HG02798 (cell line): ENCODE measurements at regions not wholly inside any gene's neighbourhood (a gene's known extent, or its start where the extent isn't known, plus 50 kb on each side); places are given as distances from the start of the nearest gene placed in this dataset.
A peak's percentile ranks its signal among the peaks of the same experiment; 100 is the strongest.

Experiments
- ATAC-seq: cut with Tn5 transposase; IDR thresholded peaks from one replicate; pipeline ENCODE4 v1.9.1; 2021; ENCODE audit warnings: mild to moderate bottlenecking; ENCODE audit not compliant: unreplicated experiment, poor library complexity

DNA sequence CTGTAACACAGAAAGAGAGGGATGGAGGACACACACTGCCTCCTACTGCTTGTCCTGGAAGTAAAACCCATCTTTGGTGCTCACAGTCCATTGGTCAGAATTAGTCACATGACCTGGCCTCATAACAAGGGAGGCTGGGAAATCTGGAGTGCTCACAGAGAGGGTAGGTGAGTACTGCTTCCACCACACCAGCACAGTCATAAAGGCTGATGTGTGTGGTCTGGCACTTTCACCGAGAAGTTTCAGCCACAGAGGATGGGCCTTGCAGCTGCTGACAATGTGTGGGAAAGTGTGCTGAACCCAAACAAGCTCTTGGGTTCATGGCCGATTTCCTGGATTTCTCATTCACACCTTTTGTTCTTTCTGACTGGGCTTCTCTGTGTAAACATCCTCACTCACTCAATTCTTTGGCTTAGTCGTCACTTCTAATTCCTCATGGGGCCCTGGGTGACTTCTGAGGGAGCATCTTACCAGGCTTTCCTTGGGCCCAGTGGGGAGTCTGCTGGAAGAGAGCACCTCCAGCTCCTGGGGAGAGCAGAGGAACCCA is 100.7 kb downstream of the ASB7 start:
- peak; percentile 98 for ATAC-seq

DNA sequence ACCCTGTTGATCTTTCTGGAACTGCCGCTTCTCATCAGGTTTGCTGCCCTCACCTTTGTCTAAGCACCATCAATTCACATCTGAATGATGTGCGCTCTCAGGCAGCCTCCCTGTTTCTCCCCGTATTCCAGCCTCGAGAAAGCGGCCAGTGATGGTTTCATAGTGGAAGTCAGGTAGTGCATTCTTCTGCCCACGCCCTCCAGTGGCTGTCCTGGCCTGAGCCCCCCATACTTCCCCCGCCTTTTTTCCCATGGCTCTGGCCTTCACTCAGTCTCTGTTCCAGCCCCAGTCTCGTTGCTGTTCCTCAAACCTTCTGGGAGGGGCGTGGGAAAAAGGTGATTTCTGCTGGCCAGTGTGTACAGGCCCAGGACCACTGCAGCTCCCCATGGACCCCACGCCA is 101.3 kb downstream of the ASB7 start:
- no peak for ATAC-seq

DNA sequence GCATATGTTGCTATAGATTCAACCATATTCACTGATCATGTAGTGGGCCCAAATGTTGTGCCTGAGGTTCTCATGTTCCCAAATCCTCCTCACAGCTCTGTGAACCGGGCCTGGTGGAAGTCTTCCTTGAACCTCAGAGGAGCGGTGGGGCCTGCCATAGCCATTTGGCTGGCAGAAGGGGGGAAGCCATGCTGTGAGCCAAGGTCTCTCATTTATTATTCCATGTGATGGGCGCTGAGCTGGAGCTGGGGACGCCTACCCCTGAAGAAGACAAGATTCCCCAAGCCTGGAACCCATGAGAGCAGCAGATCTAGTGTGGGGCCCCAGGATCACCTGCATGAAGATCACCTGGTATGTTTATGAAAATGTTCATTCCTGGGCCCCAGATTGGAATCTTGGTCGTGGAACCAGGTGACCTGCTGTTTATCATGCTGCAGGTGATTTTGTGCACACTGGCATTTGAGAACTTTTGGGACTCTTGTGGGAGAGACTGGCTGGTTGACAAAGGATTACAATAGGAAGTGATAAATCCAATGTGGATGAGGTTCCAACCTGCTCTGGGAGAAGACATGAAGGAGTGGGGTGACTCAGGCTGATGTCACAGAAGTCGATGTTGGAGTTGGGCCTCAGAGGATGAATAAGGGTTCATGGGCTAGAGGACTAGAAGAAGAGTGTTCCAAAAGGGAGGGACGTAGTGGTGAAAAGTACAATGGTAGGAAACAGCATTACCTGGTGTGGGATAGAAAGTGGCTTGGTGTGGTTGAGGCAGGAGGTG is 102.1 kb downstream of the ASB7 start:
- no peak for ATAC-seq

DNA sequence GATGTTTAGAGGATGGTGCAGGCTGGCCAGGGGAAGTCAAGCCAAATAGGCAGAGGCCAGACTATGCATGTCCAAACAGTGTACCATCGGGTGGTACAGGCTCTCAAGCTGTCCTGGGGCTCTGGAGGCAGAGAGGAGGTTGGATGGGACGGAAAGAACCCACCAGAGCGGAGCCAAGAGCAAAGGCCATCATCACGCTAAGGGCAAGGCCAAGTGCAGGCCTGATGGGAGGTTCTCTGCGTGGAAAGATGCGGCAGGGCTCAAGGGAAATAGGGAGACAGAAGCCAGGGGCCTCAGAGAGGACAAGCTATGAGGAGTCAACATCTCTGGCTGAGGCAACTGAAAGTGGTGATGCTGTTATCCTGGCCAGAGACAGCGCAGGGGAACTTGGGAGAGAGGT is 102.7 kb downstream of the ASB7 start:
- no peak for ATAC-seq

DNA sequence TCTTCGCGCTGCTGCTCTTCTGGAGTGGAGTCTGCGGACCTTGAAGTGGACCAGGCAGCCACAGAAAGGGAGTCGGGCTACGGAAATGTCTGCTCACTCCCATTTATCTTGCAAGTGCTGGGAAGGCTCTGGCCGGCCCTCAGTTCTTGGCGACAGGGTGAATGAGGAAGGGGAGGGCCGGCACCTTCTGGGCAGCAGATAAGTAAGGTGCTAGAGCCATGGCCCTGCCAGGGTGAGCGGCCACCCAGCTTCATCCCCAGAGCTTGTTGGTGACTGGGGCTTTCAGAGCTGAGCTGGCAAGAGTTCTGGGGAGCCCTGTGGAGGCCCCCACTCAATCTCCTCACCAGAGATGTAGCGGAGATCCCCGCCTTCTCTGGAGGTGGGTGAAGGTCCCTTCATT is 103.5 kb downstream of the ASB7 start:
- ATAC-seq, result no peak

DNA sequence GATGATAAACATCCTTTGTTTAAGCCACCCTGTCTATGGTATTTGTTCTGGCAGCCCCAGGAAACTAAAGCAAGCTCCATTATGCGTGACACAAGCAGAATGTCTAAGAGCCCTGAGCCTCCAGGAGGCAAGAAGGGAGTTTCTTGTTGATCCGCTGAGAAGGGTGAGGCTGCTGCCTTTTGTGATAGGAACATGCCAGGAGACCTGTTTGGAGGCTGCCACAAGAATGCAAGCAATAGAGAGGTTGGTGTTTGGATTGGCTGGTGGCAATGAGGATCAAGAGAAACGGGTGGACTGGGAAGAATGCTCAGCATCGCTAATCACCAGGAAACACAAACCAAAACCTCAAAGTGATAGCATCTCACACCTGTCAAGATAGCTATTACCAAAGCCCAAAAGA is 104.8 kb downstream of the ASB7 start:
- ATAC-seq, result no peak

DNA sequence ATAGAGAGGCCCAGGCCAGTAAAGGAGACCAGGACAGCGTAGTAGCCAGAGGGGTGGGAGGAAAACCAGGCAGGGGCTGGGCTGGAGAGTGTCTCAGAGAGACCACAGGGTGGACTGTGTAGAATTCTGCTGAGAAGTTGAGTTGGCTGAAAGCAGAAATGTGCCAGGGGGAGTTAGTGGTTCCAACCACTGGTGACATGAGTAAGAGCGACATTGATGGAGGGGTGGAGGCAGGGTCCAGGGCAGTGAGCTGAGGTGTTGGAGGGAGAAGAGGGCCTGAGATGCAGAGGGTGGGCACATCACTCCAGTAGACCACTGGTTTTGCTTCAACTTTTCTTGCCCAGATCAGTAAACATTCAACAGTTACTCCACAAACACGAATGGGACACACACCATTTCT is 106.5 kb downstream of the ASB7 start:
- ATAC-seq, result no peak

DNA sequence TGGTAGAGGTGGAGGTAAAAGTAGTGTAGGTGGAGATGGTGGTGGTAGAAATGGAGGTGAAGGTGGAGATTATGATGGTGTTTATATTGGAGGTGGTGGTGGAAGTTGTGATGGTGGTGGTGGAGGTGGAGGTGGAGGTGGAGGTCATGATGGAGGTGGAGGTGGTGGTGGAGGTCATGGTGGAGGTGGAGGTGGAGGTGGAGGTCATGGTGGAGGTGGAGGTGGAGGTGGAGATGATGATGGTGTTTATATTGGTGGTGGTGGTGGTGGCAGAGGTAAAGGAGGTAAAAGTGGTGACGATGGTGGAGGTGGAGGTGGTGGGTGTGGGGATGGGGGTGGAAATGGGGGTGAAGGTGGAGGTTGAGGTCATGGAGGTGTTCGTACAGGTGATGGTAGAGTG is 107.8 kb downstream of the ASB7 start:
- no peak for ATAC-seq

DNA sequence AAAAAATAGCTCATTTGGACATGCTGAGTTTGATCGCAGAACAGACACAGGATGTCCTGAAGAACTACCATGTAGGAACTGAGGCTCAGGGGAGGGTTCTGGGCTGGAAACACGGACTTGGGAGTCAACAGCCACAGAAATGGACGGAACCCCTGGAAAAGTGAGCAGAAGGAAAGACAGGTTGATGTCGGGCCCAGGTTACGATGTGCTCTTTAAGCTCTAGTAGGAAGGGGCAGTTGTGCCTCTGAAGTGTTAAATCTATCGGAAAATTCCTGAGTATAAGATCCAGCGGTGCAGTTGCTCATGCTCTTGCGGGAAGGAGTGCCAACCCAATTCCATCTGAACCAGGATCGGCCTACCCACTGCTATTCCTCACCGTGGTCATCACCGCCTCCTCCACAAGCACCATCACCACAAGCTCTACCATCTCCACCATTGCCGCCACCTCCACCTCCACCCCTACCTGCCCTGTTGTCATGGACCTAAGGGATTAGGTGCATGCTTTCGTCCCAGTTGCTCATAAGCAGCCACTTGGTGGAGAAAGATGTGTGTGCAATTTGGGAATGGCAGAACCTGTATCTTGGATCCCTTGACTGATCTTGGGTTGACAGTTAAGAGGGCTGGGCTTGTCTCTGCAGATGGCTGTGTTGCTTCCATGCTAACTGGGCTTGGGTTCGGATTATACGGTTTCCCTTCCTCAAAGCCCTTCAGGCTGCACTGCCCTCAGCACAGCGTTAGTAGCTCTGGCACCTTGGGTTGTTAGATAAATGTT is 108.5 kb downstream of the ASB7 start:
- ATAC-seq, result no peak

DNA sequence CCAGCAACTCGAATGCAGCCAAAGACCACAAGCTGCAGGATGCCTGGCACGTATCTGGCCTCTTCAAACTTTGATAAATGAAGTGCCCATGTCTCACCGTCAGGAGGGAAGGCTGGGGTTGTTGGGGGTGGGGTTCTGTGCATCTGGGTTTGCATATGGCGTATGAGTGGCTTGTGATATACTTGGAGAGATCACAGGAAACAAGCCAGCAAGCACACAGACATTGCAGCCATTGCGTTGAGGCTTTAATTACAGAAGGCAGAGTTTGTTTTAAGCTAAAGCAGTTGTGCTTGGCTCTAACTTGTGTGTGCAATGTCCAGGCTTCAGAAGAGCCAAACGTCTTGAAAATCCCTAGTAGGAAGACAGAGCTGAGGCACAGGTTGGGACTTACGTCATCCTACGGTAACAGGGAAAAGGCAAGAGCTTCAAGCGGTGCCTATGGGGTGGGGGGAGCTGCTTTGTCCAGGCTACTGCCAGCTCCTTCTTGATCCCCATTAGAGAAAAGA is 109.2 kb downstream of the ASB7 start:
- ATAC-seq, result no peak

DNA sequence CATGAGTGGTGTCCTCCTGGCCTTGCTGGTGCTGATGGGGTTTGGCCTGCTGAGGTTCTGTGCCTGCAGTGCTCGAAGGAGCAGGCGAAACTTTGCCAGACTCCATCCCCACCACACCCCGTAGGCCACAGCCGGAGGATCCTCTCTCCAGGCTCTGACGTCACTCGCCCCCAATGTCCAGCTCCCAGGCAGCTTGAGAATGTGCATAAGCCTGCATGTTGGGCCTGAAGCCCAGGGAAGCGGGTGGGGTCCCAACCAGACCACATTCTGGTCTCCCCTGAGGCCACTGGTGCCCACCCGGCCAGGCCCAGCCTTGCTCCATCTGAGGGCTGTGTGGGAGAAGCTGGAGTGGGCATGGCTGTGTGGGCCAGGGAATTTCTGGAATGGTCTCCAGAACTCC is 109.8 kb downstream of the ASB7 start:
- no peak for ATAC-seq

DNA sequence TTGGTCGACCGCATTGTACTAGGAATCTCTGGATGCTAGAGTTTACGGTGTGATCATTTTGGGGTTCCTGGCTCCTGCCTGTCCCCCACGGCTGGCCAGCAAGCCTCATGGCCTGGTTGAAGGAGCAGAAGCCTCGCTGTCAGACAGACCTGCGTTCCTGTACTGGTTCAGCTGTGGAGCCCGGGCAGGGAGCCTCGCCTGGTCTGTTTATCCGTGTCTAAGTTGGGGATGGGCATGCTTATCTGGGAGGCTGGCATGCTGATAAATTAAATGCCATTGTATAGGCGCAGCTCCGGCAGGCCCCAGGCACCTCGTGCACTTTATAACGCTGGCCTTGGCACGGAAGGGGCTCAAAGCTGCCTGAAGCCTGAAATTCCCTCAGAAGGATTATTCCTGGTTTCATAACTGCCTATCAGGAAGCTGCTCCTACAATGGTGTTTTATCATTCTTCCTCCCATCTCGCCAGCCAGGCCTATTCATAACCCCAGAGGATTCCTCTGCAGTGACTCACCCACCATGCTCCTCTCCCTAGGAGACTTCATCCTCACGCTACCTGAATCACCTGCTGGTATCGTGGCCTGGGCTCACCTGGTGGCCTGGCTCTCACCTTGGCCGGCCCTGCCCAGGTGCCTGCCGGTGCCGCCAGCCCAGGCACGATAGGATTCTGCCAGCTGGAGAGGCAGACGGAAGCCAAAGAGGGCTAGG is 110.9 kb downstream of the ASB7 start:
- no peak for ATAC-seq

DNA sequence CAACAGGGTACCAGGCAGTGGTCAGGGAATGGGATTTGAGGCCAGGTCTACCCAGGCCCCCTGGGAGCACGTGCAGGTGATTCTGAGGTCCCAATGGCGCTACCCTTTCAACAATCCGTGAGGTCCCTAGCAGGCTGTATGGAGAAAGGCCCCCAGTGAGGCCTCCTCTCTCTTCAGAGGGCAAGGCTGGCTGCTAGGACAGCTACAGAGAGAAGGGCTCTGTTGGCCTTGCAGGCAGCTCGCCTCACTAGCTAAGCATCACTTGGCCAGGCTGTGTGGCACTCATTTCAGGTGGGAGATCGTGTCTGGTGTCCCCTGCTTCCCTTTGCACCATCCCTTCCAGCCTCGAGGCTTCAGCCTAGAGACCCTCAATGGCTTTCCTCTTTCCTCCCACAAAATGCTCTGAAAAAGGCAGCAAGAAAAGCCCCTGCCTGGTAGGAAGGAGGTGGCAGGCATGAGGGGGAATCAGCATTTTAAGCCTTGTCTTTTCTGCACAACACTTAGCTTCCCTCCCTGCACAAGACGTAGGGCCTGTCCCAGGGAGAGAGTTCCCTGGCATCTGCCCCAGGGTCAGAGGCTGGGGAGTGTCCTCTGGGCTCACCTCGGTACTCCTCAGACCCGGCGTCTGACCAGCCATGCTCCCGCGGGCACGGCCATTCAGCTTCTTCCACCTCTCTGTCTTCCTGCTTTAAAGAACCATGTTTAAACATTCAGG is 111.8 kb downstream of the ASB7 start:
- no peak for ATAC-seq

DNA sequence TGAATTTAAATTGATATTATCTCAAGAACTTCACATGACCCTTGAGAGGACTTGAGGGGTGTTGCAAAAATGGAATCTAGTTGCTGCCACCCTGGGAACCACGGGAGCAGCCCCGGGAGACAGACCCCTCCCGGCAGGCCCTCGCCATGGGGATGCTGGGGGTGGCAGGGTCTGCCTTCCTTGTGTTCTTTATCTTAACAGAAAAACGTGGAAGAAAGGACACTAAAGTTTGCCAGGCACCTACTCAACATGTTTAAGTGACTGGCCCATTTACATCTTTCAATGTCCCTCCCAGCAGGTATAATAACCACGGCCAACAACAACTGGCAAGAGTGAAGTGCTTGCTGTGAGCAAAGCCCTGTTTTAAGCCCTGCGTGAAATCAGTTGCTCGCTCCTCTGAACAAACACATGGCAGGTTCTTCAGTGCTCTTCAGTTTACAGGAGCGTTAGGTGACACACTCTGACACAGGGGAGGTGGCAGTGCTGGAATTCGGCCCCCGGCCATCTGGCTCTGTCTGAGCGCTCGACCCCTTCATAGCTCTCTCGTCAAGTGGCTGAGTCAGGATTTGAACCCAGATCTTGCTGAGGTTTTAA is 112.5 kb downstream of the ASB7 start:
- ATAC-seq, result no peak

DNA sequence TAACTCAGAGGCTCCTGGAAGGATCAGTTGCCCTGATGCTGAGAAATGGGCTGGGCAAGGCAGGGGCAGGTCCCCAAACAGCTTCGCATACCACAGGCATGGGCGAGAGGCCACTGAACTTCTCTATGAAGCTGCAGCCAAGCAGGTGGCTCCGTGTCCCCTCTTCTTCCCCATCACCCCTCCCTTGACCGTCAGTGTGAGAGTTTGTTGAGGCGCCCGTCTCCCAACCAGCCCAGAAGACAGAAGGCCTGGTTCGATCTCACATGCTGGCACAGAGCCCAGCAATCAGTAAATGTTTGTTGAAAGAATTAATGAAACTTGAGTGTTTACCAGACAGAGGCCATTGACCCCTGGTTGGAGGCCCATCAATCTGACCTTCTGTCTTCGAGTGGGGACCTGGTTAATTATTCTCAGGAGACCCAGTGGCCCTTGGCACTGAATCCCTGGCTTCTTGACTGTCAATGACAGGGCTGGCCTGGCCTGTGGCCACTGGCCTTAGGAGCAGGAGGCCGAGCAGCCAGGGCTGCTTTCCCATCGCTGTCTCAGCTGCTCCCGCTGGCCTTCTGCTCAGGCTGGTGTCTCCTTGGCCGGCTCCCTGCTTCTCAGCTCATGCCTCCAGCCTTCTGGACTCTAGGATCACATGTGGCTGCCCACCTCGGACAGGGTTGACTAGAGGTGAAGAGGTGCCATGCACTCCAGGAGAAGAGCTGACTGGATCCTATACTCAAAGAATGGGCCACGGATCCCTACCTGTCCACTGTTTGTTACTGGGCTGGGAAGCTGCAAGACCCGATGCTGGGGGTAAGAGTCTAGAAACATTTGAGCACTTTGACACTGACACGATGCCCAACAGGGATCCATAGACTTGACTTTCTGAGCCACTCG is 113.4 kb downstream of the ASB7 start:
- ATAC-seq, result no peak

DNA sequence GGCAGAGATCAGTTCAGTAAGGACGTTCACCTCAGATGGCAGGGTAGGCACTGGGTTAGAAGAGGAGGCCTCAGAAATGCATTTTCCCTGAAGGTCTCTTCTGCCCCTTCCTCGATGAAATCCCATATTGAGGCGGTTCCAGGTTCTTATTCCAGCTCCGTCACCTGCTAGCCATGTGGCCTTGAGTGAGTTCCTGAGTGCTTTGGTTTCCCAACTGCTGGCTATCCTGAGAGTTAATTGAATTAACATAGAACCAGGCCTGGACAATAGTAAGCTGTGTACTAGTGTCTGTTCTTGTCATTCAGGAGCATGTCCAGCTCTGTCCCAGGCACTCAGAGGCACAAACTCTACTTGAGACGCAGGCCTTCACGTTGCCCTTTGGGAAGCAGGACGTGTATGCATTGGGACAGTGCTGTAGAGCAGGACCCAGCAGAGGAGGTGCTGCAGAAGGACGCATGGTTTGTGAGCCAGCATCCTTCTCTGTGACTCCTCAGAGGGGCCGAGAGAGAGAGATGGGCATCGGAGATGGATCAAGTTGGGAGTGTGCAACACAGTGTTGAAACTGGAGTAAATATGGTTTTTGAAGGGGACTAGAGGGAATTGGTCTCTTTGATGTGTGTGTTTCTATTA is 114.2 kb downstream of the ASB7 start:
- ATAC-seq, result no peak

DNA sequence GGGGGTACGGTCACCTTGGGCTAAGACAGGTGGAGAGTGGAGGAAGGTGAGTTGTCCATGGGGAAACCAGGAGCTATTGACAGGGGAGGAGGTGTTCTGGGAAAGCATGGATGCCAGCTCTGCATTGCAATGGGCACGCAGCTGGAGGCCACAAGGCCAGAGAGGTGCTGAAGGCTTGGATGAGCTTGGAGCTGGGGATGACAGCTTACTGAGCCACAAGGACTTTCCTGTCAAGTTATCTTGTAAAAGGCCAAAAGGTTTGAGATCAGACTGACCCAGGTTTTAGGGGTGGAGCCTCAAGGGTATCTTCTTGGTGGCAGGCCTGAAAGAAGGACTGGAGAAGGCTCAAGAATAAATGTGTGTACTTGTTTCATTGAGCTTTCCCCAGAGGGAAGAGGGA is 115.2 kb downstream of the ASB7 start:
- no peak for ATAC-seq
